Daoy (cell line): ENCODE measurements at regions not wholly inside any gene's neighbourhood (a gene's known extent, or its start where the extent isn't known, plus 50 kb on each side); places are given as distances from the start of the nearest gene placed in this dataset.

Experiments
- DNase-seq: peaks from one replicate; pipeline ENCODE4 v3.0.0-alpha.2; 2015; ENCODE audit warnings: low read depth

DNA sequence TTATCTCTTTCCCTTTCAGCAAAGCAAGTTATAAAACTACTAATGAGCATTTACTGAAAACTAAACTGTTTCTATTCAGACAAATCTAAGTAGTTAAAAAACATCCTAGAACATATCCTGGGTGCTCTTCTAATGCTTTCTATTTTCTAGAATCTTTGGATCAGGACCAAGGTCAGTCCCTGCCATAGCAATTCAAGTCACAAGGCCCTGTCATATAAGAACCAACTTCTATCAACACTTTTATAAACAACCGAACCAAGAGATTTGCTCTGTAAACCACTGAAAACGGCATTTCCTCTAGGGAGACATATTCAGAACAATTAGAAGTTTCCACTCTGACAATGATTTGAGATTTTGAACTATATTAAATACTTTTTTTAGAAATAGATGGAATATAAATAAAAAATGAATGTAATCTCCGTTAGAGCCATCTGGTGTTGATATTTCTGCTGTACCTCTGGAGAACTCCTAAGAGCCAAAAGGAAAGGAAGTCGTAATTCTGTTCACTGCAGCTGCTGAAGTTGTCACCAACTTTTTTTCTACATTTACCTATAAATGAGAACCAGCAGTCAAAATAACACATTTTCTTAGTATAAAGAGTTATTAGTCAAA, 51.4 kb upstream of the LGSN start:
- DNase-seq: no peak

DNA sequence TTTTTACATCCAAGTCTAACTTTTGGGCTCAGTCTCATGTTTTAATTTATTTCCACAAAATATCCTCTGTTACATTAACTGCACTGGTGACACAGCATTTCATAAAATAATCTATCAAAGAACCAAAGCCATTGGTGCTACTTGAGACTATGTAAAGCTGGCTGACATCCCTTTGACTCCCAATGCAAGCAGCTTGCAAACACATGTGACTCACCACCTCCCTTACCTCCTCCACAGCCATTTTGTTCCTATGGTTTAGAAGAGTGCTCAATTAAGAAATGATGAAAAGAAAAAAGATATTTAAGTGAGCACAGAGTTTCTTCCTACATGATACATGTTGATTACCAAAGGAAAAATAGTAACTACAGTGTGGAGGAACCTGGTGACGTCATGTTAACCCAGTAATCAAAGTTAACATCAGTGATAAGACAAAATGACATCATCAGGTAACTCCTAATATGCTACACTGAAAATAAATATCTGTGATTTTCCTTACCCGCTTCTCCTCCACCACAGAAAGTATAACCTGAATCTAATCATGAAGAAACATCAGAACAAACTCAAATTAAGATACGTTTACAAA, 53.3 kb upstream of the LGSN start:
- no peak for DNase-seq

DNA sequence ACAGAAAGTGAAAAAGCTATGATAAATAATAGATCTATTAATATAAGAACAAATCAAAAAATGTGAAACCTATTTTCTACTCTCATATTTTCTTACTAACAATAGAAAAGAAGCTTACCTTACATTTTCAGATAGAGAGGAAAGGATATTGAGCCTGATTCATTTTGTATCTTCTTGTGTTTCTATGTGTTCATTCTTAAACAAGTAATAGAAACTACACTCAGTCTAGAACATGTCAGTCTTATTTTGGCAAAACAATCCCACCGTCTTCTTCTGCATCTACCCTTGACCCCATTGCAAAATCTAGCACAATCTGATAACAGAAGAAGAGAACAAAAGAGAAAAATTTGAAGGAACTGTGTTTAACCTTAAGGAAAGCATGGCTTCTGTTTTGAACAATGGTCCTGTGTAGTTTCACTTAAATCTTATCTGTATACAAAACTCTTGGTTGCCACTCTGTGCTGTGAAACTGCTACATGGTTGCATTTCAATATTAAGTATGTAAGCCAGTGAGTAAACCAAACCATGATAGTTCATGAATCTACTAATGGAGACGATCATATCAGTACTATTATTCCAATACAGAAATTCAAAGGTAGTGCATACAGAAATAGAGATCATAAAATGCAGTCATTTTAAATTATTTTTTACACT, 69.5 kb upstream of the LGSN start:
- no peak for DNase-seq

DNA sequence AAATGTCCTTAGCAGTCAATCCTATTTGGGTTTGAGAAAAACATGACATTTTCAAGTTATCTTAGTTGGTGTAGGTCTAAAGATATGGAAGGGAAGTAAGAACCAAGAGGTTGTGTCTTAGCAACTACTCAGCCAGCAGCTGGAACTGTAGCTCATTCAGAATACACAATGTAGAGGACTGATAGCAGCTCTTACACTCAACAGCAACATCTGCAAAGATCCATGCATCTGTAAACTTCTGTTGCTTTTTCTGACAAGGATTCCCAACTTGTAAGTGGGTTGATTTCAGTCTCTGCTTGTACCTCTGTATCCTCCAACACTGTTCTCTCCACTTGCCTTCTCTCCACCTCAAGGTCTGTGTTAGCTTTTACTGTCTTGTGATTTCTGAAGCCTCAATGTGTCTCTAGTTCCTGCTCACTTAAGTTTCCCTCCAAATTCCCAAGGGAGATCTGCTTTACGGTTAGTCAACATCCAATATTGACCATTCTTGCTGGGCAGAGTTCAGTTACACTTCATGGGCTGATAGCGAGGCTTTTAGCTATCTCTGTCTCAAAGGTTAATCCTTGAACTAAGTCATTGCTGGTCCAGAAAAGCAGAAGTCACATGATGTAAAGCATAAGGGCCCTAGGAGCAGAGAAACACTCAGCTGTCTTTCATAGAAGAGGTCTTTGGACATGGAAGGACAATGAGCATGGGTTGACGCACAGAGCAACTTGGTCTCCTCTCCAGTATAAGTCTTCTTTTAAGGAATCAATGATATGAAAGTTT, 71.6 kb upstream of the LGSN start:
- no peak for DNase-seq

DNA sequence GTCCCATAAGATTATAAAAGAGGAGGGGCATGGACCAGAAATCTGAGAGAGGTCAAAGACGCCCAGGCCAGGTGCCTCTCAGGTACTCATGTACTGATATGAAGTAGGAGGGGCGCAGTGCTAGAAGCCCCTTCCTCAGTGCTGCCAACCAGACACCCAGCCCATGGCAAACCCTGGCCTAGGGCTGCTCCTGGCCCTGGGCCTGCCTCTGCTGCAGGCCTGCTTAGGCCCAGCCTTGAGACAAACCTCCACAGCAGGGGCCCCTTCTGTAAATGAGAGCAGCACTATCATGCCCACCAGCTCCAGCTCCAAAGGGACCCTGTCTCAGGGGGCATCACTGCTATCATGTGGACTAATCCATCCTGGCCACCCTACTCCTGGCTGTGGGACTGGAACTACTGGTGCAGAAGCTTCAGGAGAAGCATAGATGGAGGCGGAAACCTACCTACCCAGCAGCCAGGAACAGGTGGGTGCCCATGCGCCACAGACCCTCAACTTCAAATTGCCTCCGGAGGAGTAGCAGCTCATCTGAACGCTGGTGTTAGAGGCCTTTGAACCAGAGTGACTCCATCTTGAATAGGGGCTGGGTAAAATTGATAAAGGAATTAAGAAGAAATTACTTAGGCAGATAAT, 72.4 kb upstream of the LGSN start:
- no peak for DNase-seq

- DNase-seq: no peak
These were observed 75.0 kb upstream of the LGSN start for GRCh38 chr6:63394656-63395308.

- no peak for DNase-seq
These were observed 75.6 kb upstream of the LGSN start for GRCh38 chr6:63395381-63395780.

- no peak for DNase-seq
These were observed 83.9 kb upstream of the LGSN start for GRCh38 chr6:63403725-63404124.

DNA sequence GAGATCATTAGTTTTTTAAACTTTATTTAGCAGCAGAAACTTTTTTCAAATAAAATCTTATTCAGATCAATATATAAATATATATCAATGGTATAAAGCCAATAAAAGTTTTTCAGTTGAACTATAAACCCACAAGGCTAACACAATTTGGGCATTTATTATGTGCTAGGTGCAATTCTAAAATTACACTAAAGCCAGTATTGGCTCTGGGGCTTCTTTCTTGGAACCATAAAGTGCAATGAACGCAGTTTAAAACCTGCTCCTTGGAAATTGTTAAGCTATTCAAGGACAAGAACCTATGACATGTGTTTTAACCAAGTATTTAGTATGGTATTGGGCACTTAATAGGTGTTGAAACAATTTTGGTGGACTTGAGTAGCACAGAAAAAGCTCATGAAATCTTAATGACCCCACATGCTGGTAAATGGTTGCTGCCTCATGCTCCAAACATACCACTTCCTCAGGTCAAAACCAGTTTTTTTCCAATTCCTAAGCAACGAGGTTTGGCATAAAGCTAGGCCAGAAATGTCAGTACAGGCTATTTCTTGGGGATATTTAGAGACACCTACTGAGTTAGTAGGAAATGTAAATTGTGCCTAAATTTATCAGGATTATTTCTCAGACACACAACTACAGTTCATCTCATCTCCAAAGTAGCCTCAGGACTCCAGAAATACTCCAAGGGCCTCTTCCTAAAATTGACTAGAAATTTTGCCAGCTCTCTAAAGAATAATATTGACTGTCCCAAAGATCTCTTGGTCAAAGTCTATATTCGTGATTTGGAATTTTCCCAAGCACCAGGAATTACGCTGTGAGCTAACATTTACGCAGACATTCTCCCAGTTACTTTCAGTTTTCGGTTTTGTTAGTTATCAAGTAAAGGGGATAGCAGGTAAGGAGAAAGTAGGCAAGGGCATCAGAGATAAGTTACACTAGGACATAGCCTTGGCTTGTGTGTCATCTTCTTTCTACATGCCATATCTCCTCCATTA, 90.9 kb upstream of the LGSN start:
- DNase-seq: no peak

DNA sequence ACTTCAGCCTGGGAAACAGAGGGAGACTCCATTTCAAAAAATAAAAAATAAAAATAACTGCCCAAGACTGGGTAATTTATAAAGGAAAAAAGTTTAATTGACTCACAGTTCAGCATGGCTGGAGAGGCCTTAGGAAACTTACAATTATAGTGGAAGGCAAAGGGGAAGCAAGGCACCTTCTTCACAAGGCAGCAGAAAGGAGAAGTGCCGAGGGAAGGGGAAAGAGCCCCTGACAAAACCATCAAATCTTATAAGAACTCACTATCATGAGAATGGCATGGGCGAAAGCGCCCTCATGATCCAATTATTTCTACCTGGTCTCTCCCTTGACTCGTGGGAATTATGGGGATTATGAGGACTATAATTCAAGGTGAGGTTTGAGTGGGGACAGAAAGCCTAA, 95.5 kb upstream of the LGSN start:
- no peak for DNase-seq

GRCh38 chr6:63418741-63419140, 99.0 kb upstream of the LGSN start:
- no peak for DNase-seq

DNA sequence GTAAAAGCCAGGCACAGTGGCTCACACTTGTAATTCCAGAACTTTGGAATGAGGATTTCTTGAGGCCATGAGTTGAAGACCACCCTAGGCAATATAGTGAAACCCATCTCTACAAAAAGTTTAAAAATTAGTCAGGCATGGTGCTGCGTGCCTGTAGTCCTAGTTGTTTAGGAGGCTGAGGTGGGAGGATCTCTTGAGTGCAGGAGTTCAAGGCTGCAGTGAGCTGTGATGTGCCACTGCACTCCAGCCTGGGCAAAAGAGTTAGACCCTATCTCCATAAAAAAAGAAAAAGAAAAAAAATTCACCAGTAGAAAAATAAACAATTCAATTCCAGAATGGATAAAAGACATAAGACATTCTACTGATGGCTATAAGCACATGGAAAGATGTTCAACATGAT, 104.9 kb upstream of the LGSN start:
- DNase-seq: no peak

DNA sequence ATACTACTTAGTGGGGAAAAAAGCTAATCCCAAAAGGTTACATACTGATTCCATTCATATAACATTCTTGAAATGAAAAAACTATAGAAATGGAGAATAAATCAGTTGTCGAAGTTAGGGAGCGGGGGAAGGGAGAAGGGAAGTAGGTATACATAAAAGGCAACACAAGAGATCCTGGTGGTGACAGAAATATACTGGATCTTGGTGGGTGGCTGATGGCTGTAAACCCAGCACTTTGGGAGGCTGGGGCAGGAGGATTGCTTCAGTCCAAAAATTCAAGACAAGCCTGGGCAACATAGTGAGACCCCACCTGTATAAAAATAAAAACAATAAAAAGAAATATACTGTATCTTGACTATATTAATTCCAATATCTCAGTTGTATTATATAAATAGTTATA, 105.7 kb upstream of the LGSN start:
- no peak for DNase-seq

- DNase-seq: no peak
These were observed 107.1 kb upstream of the LGSN start for GRCh38 chr6:63426844-63427243.

- DNase-seq: no peak
These were observed 108.2 kb upstream of the LGSN start for GRCh38 chr6:63427951-63428350.

- no peak for DNase-seq
These were observed 111.3 kb upstream of the LGSN start for GRCh38 chr6:63430985-63431519.

- DNase-seq: no peak
These were observed 115.2 kb upstream of the LGSN start for GRCh38 chr6:63434943-63435342.

GRCh38 chr6:63436356-63436755, 116.6 kb upstream of the LGSN start:
- DNase-seq: no peak

DNA sequence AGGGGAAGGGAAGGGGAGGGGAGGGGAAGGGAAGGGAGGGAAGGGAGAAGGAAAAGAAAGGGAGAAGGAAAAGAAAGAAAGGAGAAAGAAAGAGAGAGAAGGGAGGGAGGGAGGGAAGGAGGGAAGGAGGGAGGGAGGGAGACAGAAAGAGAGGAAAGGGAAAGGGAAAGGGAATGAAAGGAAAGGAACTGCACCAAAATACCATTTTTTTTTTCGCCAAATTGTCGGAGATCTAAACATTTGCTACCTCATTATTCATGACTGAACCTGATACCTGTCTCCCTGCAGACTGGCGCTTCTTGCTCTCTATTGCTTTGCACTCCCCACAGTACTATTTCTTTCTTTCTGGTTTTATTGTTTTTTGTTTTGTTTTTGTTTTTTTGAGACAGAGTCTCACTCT, 117.3 kb upstream of the LGSN start:
- DNase-seq: no peak

GRCh38 chr6:63440057-63440456, 120.3 kb upstream of the LGSN start:
- peak; percentile 27 for DNase-seq
